Neuron (in vitro differentiated cells): ENCODE measurements at regions not wholly inside any gene's neighbourhood (a gene's known extent, or its start where the extent isn't known, plus 50 kb on each side); places are given as distances from the start of the nearest gene placed in this dataset.

ENCODE experiments used
- H2AFZ ChIP-seq: one replicate; pipeline ENCODE4 v1.6.1; 2013; ENCODE audit warnings: low read depth, mild to moderate bottlenecking, inconsistent platforms, low read length, moderate library complexity
- H3K27me3 ChIP-seq: one replicate; pipeline ENCODE4 v1.6.1; 2013; ENCODE audit warnings: low read length; ENCODE audit not compliant: insufficient read depth
- H3K36me3 ChIP-seq: one replicate; pipeline ENCODE4 v1.6.1; 2013; ENCODE audit warnings: low read length; ENCODE audit not compliant: insufficient read depth
- H3K4me1 ChIP-seq: one replicate; pipeline ENCODE4 v1.6.1; 2013; ENCODE audit warnings: low read length; ENCODE audit not compliant: insufficient read depth
- H3K4me3 ChIP-seq: 2 replicates; pipeline ENCODE4 v1.5.1; 2013; ENCODE audit warnings: mild to moderate bottlenecking, low read length, moderate library complexity
- H3K9me3 ChIP-seq: one replicate; pipeline ENCODE4 v1.6.1; 2013; ENCODE audit warnings: low read length

DNA sequence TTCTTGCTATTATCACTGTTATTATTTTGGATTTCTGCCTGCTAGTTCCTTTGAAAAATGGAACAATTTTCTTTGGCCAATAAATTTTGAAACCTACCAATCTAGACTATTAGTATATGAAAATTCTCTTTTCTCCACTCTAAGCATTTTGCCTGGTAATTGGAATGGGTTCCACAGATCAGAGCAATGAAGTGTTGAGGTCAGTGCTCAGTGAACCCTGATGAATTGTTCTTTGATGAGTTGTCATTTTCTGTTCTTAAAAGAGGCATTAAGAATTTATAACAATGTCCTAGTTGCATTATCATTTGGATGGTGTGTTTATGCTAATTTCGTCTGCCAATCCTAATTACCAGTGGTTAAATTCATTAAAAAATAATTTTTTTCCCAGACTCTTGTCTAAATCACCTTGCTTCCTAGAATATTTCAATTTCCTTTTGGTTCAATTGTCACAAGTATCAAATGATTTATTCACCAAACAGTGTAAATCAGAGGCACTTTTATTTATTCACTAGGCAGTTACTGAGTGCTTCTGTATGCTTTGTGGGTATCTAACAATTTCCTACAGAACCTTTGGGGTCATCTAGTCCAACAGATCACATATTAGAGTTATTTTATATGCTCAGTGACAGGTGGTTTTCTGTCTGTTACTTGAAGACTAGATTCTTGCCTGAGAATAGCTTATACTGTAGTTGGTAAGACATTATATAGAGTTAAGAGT is 239.0 kb downstream of the DNAJB9 start:
- Histone ChIP-seq H3K4me1 (peaks cover 33% of the 10 kb centered on the region), H3K27me3 (no peaks in the 10 kb centered on the region), H3K9me3 (no peaks in the 10 kb centered on the region), H3K36me3 (no peaks in the 10 kb centered on the region), H3K4me3 (no peak overlapping the region), H2AFZ (no peak overlapping the region)

DNA sequence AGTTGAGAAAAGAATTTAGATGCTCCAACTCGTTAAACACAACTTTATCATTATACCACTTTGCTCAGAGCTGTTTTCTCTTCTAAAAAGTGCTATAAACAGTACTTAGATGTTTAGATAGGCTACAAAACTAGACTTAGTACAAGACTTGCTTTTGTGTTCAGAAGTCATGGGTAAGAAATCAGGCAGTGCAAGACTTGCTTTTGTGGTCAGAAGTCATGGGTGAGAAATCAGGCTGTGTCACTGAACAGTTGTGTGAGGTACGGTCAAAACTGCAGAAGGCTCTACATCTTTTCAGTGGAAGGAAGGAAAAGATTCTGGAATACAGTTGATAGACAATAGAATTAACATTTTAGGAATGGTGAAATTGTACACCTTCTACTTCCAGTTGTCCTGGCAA is 239.7 kb downstream of the DNAJB9 start:
- Histone ChIP-seq H3K4me1 (peaks cover 33% of the 10 kb centered on the region), H2AFZ (no peak overlapping the region), H3K36me3 (no peaks in the 10 kb centered on the region), H3K27me3 (no peaks in the 10 kb centered on the region), H3K4me3 (no peak overlapping the region), H3K9me3 (no peaks in the 10 kb centered on the region)

DNA sequence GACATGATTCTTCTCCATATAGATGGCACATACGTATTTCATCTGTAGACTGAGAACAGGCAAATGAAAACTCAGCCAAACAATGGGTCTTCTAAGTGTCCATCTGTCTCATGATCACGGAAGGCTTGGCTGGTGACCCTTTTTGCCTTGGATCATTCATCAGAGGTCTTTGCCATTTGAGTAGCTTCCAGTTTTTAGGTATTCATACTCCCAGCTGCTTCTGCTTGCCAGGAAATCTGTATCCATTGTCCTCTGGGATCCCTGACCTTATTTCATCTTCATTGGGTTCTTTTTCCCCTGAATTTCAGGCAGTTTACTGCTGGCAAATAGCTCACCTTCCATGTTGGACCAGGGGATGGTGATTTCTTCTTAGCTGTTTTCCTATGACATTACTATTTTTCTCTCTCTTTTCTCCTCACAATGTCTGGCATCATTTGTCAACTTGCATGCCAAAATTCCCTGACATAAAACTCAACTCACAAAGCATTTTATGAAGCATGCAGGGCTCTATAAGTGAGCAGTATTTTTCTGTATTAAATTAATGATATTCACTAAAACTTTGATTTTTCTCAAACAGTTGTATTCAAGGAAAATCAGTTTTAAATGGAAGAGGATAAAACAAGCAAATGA is 241.2 kb downstream of the DNAJB9 start:
- no peaks in the 10 kb centered on the region for H3K36me3 ChIP-seq
- peaks cover 33% of the 10 kb centered on the region for H3K4me1 ChIP-seq
- H3K9me3 ChIP-seq = no peaks in the 10 kb centered on the region
- H3K27me3 ChIP-seq = no peaks in the 10 kb centered on the region
- no peak overlapping the region for H3K4me3 ChIP-seq
- no peak overlapping the region for H2AFZ ChIP-seq

DNA sequence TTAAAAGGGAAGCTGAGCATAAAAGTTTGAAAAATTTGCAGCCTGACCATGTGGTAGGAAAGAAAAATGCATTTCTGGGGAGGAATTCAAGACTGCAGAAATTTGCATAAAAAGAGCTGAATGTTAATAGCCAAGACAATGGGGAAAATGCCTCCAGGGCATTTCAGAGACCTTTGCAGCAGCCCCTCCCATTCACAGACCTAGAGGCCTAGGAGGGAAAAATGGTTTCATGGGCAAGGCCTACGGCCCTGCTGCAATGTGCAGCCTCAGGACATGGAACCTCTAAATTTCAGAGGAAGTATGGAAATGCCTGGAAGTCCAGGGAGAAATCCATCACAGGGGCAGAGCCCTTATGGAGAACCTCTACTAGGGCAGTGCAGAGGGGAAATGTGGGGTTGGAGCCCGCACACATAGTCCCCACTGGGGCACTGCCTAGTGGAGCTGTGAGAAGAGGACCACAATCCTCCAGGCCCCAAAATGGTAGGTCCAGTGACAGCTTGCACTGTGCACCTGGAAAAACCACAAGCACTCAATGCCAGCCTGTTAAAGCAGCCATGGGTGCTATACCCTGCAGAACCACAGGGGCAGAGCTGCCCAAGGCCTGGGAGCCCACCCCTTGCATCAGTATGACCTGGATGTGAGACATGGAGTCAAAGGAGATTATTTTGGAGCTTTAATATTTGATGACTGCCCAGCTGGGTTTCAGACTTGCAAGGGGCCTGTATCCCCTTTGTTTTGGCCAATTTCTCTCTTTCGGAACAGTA is 243.8 kb downstream of the DNAJB9 start:
- Histone ChIP-seq H3K4me1 (peaks cover 29% of the 10 kb centered on the region), H2AFZ (no peak overlapping the region), H3K4me3 (no peak overlapping the region), H3K36me3 (no peaks in the 10 kb centered on the region), H3K9me3 (no peaks in the 10 kb centered on the region), H3K27me3 (no peaks in the 10 kb centered on the region)

DNA sequence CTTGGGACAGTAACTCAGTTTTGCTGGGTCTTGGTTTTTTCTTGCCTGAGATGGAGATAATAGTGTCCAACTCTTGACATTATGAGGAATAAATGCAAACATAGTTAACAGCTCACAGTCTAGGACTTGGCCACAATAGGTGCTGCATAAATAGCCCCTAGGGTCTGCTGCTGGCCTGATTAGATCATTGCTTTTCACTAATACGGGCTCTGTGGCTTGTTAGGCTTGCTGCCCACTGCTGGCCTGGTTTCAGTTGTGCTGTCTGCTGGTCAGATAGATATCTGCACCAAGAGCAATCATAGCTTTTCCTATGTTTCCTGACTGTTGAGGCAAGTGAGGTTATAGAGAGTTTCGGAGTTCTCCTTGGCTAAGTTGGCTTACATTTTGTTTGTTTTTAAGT is 246.1 kb downstream of the DNAJB9 start:
- H3K4me3 ChIP-seq = no peak overlapping the region
- H3K27me3 ChIP-seq = no peaks in the 10 kb centered on the region
- H3K36me3 ChIP-seq = no peaks in the 10 kb centered on the region
- H2AFZ ChIP-seq = no peak overlapping the region
- peaks cover 6% of the 10 kb centered on the region for H3K4me1 ChIP-seq
- H3K9me3 ChIP-seq = no peaks in the 10 kb centered on the region

DNA sequence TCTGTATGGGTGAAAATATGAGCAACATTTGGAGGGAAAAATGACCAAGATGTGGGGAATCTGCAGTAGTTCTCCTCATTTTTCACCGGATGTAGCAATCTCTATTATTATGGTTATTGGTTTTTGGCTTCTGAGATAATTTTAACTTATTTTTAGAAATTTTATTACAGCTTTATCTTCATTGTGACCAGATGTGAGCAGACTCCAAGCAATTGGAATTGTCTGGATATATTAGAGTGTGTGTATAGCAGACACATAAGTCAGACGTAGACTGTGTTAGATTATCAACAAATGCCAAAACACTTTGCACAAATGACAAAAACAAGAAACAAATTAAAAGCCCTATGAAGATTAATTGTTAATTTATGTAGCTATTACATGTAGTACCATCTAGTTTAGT is 249.1 kb downstream of the DNAJB9 start:
- no peaks in the 10 kb centered on the region for H3K4me1 ChIP-seq
- no peaks in the 10 kb centered on the region for H3K9me3 ChIP-seq
- H2AFZ ChIP-seq = no peak overlapping the region
- H3K27me3 ChIP-seq = no peaks in the 10 kb centered on the region
- no peak overlapping the region for H3K4me3 ChIP-seq
- H3K36me3 ChIP-seq = no peaks in the 10 kb centered on the region

DNA sequence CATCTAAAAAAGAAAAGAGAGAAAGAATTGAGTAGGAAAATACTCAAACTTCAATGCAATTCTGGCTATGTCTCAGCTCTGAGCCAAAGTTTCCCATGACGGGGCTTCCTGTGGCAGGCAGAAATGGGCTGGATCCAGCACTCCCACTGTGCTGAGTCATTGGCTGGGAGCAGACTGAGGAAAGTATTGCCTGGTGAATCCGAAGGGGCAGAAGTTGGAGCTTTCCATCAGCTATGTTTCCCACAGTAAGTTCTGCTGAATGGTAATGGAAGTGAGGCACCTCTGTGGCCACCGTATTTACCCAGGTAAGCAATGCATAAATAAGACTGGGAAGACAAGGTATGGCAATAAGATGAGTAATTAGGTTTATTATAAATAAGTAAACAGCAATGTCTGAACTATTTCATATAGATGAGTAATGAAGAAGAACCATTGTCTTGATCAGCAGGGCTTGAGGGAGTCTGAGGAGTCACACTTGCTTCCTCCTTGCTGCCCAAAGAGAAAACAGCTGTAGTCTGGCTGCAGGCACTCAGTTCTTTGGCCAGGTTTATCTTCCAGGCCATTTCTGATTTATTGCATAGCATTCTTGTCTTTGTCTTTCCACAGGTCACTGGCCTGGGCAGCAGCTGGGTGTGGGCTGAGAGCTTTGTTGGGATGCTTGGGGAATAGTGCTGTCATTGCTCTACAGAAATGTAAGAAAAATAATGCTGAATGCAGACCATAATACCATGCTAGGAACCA is 255.3 kb downstream of the DNAJB9 start:
- Histone ChIP-seq H3K4me1 (peaks cover 9% of the 10 kb centered on the region), H2AFZ (no peak overlapping the region), H3K36me3 (no peaks in the 10 kb centered on the region), H3K9me3 (no peaks in the 10 kb centered on the region), H3K4me3 (no peak overlapping the region), H3K27me3 (no peaks in the 10 kb centered on the region)

DNA sequence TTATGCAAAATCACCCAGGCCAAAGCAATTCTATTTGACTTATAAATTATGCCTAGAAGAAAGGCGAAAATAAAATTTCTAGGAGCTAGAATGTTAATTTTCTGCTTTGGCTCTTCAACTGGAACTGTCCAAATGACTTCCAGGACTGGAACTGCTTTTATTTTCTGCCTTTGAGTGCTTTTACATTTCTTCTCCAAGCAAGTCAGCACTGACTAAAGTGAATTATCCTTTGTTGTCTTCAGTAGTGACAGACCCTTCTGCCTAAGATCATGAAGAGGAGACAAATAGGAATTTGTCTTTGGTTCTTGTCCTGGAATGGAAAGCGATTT is 255.9 kb downstream of the DNAJB9 start:
- Histone ChIP-seq H3K36me3 (no peaks in the 10 kb centered on the region), H3K27me3 (no peaks in the 10 kb centered on the region), H3K9me3 (no peaks in the 10 kb centered on the region), H2AFZ (no peak overlapping the region), H3K4me3 (no peak overlapping the region), H3K4me1 (peaks cover 9% of the 10 kb centered on the region)

DNA sequence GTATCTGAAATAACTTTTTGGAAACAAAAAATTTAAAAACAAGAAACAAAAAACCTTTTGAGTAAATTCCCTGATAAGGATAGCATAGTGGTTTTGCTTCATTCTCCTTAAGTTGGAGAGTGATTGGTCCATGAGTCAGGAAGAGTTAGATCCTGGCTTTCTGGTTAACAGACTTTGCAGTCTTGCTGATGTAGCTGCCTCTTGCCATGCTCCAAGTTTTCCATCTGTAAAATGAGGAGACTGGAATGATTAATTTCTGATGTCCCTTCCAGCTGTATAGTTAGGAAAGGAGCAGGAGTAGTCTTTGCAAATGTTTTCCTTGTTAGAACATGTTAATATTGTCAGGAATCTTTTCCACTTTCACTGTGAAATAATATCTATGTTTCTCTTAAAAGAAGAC is 266.6 kb downstream of the DNAJB9 start:
- no peaks in the 10 kb centered on the region for H3K27me3 ChIP-seq
- no peaks in the 10 kb centered on the region for H3K9me3 ChIP-seq
- no peaks in the 10 kb centered on the region for H3K4me1 ChIP-seq
- H3K36me3 ChIP-seq = no peaks in the 10 kb centered on the region
- H3K4me3 ChIP-seq = no peak overlapping the region
- H2AFZ ChIP-seq = no peak overlapping the region

DNA sequence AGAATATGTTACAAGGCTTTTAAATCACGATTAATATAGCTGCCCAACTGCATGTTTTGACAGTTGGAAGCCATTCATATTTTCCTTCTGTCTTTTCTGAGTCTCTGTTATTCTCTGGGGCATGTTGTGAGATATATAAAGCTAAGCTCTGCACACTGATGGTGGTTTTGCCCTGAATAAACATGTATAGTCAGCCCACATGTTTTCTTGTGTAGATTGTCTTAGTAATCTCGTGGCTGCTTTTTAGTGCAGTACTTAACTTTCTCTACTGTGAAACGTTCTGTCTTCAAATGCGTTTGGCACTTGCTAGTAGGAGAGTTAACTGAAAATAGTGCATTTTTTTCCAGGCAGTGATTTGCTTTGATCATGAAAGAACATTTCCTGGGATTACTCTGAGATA is 268.5 kb downstream of the DNAJB9 start:
- H3K36me3 ChIP-seq = no peaks in the 10 kb centered on the region
- H3K9me3 ChIP-seq = no peaks in the 10 kb centered on the region
- H3K4me3 ChIP-seq = no peak overlapping the region

DNA sequence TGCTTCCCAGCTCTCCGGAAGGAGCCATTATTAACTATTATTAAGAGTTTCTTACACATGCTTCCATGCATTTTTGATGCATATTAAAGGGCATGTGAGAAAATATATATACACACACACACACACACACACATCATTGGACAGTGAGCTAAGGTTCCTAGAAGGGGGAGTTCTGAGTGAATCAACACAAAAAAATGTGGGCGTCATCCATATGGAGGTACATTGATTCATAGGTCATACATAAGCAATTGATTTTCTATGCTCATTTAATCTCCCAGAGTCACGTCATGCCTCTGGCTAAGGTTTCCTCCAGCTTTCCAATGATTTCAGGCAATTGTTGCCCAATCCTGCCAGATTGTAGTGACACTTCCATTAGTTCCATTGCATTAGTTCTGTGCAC is 269.4 kb downstream of the DNAJB9 start:
- no peak overlapping the region for H2AFZ ChIP-seq
- no peaks in the 10 kb centered on the region for H3K36me3 ChIP-seq
- no peaks in the 10 kb centered on the region for H3K4me1 ChIP-seq
- no peak overlapping the region for H3K4me3 ChIP-seq
- no peaks in the 10 kb centered on the region for H3K27me3 ChIP-seq
- no peaks in the 10 kb centered on the region for H3K9me3 ChIP-seq

More for the DNA sequence above, 268.5 kb downstream of the DNAJB9 start:
- Histone ChIP-seq H3K27me3 (no peaks in the 10 kb centered on the region), H3K4me1 (no peaks in the 10 kb centered on the region), H2AFZ (no peak overlapping the region)

DNA sequence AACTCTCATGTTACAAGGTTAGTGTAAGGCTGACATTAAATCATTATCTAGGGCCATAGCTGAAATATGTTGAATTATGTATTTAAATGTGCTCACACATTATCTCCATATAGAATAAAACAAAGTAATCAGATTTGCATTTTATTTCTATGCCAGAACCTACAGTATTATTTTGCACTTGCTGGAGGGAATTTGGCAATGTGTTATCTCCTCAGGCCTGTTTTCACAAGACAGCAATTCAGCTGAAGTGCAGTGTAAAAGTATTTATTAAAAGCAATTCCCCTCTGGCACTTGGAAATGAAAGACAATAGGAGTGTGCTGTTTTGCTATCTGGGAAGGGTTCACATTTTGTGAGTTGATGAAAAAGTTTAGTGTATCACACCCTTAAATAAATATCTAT is 276.3 kb downstream of the DNAJB9 start:
- H3K4me3 ChIP-seq = no peak overlapping the region
- no peaks in the 10 kb centered on the region for H3K9me3 ChIP-seq
- H3K4me1 ChIP-seq = no peaks in the 10 kb centered on the region
- no peaks in the 10 kb centered on the region for H3K27me3 ChIP-seq
- H2AFZ ChIP-seq = no peak overlapping the region
- H3K36me3 ChIP-seq = no peaks in the 10 kb centered on the region

DNA sequence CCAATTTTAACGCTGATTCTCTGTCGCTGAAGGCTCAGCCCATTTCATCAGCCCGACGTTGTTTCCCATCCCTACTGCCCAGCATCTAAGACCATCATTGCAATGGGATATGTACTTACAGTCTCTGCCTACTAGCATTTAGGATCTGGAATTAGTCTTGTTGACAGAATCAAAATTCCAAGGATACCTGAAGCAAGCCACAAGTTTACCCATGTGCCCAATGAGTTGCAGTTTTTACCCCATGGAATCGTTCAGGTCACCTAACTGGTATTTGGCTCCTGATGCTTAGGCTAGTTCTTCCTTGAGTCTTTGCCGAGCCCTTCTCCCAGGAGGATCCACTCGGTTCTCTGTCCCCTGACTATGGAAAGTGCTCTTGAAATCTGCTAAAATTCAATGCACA is 276.8 kb downstream of the DNAJB9 start:
- no peaks in the 10 kb centered on the region for H3K36me3 ChIP-seq

More for the DNA sequence above, 276.8 kb downstream of the DNAJB9 start:
- Histone ChIP-seq H3K9me3 (no peaks in the 10 kb centered on the region), H2AFZ (no peak overlapping the region), H3K27me3 (no peaks in the 10 kb centered on the region), H3K4me1 (no peaks in the 10 kb centered on the region), H3K4me3 (no peak overlapping the region)
